GM19043 (cell line): ENCODE measurements at regions not wholly inside any gene's neighbourhood (a gene's known extent, or its start where the extent isn't known, plus 50 kb on each side); places are given as distances from the start of the nearest gene placed in this dataset.

ENCODE experiments used
- ATAC-seq: cut with Tn5 transposase; IDR thresholded peaks from one replicate; pipeline ENCODE4 v1.9.1; 2021; ENCODE audit warnings: low read depth; ENCODE audit not compliant: unreplicated experiment

DNA sequence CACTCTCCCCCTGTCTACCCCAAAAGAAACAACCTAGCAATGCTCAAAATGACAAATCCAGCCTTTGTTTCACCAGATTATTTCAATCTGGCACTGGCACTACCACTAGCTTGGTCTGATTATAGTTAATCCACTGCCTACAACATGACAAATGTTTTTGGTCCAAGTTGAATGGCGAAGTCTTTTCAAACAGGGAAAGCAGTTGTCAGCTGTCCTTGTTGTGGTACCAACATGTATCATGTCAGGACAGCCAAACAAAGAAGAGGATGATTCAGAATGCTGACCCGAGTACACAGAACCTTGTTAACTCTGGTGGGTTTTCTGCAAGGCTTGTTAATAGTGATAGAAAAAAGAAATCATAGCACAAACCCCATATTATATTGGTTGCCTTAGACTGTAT lies 160.8 kb upstream of the ANK2 start:
- no peak for ATAC-seq

DNA sequence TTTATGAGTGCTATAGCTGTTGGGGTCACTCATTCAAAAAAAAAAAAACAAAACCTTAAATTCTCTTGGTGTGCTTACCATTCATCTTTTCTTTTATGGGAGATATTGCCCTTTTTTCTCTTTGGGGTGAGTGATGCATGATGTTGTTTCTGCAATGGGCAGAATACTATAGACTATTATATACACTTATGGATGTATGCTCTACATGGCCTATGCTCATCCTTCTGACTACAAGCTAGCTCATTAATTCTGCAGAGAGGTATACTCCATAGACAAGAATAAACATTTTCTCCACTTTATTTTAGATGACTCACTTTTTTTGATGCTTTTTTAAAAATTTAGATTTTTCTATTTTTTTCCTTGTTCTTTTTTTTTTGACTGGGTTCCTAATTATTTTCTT lies 160.3 kb upstream of the ANK2 start:
- no peak for ATAC-seq

DNA sequence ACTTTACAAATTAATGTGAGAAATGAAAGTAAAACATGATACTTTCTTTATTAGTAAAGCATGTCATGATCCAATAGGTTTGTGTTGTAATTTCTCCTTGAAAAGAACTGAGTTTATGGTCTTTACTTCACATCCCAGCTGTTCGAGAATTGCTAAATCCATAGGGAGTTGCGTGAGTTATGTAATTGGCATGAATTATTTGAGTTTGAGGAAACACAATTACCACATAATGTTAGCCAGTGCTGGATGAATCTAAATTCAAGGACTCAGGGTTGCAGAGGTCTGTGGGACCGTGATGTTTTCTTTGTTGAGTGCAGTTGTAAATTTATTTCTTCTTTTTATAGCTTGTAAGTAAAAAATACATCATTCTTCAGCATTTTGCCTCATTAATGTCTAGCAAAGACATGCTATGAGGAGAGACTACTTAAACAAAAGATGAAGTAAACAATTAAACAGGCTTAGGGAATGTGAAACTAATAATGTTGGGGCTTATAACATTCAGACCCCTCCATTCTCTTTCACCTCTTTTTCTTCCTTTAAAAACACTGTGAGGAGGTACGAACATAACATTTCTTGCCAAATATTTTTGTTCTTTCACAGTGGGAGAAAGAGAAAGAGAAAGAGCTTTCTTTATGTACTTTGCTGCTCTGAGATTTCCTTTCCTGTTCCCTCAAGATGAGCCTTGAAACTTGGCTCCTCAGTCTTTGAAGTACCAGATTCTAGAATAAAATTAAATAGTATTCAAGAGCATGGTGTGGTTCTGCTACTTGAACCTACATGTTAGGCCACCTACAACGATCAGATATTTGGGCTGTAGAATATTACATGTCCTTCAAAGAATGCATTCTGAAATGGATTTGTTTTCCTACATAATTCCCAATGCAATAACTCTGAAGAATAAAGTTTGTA lies 159.6 kb upstream of the ANK2 start:
- no peak for ATAC-seq

DNA sequence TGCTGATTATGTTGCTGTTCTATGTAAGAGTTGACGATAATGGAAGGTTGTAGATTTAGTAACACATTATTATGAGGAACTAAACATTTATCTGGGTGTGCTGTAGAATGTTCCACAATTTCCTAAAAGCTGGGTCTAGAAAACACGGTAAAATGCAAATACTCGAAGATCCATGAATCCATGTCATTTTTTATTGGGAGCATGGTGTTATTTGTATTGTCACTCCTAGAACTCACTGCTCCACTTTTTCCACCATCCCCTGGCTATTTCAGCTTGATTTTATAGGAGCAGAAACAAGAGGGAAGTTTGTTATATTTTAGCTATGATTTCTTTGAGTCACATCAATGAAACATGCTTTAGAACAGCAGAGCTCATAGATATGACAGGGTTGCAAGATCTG lies 155.0 kb upstream of the ANK2 start:
- ATAC-seq, result no peak

GRCh38 chr4:112894951-112895350 lies 154.5 kb upstream of the ANK2 start:
- ATAC-seq, result no peak

- ATAC-seq, result no peak
These were observed 153.4 kb upstream of the ANK2 start for GRCh38 chr4:112895811-112896608.

GRCh38 chr4:112896609-112897190 lies 152.8 kb upstream of the ANK2 start:
- no peak for ATAC-seq

GRCh38 chr4:112897543-112897942 lies 151.9 kb upstream of the ANK2 start:
- no peak for ATAC-seq

- ATAC-seq, result no peak
These were observed 150.9 kb upstream of the ANK2 start for GRCh38 chr4:112898357-112899141.

DNA sequence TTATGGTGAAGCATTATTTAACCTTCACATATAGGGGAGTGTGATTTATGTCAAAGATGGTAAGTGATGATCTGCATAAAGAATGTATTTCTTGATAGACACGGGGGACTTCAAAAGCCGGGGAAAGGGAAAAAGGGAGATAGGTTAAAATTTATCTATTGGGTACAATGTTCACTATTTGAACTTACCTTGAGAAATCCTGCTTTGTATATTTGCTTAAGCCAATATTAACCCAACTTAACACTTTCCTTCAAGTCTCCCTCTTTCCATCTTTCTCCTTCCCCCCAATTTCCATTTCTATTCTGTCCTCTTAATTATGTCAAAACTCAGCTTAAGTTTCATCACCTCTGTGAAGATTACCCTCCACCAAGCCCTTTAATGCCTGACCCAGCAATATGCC lies 149.0 kb upstream of the ANK2 start:
- no peak for ATAC-seq

GRCh38 chr4:112901962-112902411 lies 147.5 kb upstream of the ANK2 start:
- no peak for ATAC-seq

- no peak for ATAC-seq
These were observed 143.7 kb upstream of the ANK2 start for GRCh38 chr4:112905728-112906127.

DNA sequence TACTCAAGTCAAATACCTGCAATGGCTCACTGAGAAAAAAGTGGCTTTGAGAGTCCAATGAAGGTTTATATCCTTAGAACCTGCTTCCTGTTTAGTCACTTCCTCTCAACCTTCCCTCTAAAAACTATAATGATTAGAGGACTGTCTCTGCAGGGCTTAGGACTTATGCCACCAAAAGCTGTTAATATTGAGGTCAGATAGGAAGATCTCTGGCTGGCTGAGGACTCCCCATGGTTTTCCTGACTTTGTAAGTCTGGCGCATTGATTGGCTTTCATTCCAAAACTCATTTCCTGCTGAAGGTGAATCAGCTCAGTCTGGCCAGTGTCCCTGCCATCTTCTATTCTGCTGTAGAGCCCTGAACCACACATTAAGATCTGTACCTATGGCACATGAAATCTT lies 140.9 kb upstream of the ANK2 start:
- no peak for ATAC-seq

DNA sequence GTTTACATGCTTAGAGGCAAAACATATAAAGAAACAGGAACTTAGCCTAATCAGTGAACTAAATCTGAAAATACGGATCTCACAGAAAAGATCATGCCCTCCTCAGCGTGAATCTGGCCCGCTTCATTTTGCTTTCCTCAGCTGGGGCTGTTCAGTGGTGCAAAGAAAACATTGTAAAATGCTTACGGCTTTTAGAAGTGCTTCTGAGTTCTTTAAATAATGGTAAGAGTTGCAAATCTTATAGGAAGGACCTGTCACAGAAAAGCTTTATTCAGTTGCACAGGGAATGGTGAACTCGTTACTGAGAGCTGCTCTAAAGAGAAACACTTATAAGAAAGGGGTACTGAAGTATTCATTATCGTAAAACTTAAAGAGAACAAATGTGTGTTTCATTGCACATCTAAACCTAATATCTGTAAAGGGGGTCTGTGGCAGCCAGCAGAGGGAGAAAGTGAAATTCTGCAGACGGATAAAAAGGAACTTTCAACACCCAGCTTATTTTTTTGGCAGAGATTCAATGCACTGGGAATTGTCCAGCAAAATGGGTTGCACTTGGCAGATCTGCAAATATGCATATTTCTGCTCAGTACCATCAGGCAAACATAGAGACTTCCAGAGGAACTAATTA lies 139.2 kb upstream of the ANK2 start:
- peak; percentile 45 for ATAC-seq

DNA sequence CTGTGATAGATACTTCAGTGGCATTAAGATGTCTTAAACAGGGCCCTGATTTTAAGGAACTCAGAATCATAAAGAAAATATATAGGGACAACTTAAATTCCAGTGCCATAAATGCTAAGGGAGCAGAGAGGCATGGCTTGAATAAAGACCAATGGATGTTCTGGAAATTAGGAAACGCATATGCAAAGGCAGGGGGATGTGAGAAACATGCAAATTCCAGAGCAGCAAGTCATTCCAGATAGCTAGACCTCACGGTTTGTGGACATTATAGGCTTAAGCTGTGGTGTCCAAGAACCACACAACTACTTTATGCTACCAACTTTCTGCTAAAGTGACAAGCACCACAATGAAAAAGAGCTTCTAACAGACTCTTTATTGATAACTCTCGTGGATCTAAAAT lies 132.6 kb upstream of the ANK2 start:
- no peak for ATAC-seq

GRCh38 chr4:112923516-112923915 lies 125.9 kb upstream of the ANK2 start:
- ATAC-seq, result no peak

GRCh38 chr4:112926819-112927218 lies 122.6 kb upstream of the ANK2 start:
- ATAC-seq, result no peak

- no peak for ATAC-seq
These were observed 121.9 kb upstream of the ANK2 start for GRCh38 chr4:112927544-112927943.

DNA sequence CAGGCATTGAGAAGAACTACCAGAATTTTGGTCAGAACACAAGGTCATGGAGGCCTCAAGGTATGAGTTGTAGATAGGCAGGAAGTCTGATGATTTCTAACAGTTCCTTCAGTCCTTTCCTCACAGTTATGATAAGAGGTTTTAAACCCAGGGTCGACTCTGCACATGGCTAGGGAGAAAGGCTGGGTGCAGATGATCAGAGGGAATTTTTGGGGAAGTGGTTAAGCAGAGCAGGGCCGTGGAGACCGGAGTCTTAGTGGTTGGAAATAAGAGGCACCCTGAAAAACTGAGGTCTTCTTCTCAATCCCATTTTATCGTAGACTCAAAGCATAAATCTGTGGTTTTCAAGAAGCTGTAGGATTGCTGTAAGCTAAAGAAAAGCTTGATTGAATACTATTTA lies 118.5 kb upstream of the ANK2 start:
- ATAC-seq, result no peak

GRCh38 chr4:112933790-112934189 lies 115.7 kb upstream of the ANK2 start:
- no peak for ATAC-seq
